LNCAP (cell line): ENCODE measurements at regions not wholly inside any gene's neighbourhood (a gene's known extent, or its start where the extent isn't known, plus 50 kb on each side); places are given as distances from the start of the nearest gene placed in this dataset.

Experiments
- TF ChIP-seq, protein P1 (sequence below): fragments of 450-650 bp; IDR thresholded peaks from 2 replicates; pipeline ENCODE4 v1.5.1; 2017; ENCODE audit warnings: mild to moderate bottlenecking

DNA sequence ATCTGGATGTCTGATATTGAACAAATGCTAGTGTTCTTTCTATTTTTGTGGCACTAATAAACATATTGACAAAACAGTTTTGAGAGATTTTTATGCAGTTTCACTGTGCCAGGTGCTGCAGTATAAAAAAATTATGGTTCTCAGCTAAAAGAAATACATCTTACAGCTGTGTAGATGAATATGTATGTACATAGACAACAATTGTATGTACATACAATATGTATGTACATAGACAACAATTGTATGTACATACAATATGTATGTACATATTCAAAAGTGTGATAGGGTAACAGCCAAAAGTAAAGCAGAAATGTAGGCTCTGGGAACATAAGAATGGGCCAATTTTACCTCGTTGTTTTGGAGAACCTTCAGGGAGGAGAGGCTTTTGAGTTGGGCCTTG is 390.0 kb upstream of the RPS6KA3 start:
- TF ChIP-seq, protein P1, sequence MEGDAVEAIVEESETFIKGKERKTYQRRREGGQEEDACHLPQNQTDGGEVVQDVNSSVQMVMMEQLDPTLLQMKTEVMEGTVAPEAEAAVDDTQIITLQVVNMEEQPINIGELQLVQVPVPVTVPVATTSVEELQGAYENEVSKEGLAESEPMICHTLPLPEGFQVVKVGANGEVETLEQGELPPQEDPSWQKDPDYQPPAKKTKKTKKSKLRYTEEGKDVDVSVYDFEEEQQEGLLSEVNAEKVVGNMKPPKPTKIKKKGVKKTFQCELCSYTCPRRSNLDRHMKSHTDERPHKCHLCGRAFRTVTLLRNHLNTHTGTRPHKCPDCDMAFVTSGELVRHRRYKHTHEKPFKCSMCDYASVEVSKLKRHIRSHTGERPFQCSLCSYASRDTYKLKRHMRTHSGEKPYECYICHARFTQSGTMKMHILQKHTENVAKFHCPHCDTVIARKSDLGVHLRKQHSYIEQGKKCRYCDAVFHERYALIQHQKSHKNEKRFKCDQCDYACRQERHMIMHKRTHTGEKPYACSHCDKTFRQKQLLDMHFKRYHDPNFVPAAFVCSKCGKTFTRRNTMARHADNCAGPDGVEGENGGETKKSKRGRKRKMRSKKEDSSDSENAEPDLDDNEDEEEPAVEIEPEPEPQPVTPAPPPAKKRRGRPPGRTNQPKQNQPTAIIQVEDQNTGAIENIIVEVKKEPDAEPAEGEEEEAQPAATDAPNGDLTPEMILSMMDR: no peak

- TF ChIP-seq, protein P1: no peak
Measured at GRCh38 chrX:20654596-20655106, 387.9 kb upstream of the RPS6KA3 start.

DNA sequence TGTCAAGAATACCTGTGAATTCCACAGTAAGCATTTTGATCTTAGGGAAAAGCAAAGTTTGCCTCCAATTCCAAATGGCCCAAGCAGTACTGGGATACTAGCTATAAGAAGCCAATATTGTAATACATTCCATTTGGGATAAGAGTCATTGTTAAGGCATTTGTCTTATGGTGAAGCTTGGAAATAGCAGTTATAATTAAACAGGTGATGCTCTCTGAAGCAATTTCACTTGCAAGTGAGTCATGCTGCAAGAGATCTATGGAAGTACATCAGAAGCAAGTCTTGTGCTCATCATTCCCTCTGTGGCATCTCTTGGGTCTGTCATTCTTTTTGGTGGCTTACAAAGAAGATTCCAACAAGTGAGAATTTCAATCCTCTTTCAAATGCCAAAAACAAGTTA is 386.4 kb upstream of the RPS6KA3 start:
- TF ChIP-seq, protein P1: no peak

- TF ChIP-seq, protein P1: no peak
Measured at GRCh38 chrX:20641954-20642353, 375.2 kb upstream of the RPS6KA3 start.

- TF ChIP-seq, protein P1: no peak
Measured at GRCh38 chrX:20639115-20639514, 372.4 kb upstream of the RPS6KA3 start.

- TF ChIP-seq, protein P1: no peak
Measured at GRCh38 chrX:20637351-20637750, 370.6 kb upstream of the RPS6KA3 start.

DNA sequence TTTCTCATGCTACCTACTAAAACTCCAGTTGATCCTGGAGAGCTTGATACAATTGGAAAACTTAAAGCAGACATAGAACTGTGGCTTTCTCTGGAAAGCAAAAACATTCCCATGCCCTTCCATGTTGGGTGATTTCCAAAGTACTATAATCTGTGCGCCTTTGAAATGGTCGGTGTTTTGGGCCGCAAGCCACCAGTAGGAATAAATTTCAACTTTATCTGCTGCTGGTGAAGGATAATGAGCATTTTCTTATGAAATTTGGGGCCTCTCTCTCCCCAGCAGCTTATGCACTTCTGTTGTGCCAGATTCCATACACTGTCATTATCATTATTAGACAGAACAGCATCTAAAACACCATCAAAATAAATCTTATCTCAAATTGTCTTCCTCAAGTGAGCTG is 366.7 kb upstream of the RPS6KA3 start:
- TF ChIP-seq, protein P1: no peak

DNA sequence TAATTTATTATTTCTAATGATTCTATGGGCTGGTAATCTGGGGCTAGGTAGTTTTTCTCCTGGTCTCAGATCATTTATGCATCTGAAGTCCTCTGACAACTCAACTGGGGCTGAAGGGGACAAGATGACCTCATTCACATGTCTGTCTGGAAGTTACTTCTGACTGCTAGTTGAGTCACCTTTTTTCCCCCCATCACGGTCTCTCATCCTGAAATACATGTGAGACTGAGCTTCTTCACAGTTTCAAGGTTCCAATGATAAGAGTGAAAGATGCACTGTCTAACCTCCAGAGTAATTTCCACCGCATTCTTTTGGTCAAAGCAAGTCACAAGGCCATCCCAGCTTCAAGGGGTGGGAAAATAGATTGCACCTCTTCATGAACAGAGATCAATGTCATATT is 356.7 kb upstream of the RPS6KA3 start:
- TF ChIP-seq, protein P1: no peak
